ENCODE measurements at regions not wholly inside any gene's neighbourhood (a gene's known extent, or its start where the extent isn't known, plus 50 kb on each side); places are given as distances from the start of the nearest gene placed in this dataset.

DNA sequence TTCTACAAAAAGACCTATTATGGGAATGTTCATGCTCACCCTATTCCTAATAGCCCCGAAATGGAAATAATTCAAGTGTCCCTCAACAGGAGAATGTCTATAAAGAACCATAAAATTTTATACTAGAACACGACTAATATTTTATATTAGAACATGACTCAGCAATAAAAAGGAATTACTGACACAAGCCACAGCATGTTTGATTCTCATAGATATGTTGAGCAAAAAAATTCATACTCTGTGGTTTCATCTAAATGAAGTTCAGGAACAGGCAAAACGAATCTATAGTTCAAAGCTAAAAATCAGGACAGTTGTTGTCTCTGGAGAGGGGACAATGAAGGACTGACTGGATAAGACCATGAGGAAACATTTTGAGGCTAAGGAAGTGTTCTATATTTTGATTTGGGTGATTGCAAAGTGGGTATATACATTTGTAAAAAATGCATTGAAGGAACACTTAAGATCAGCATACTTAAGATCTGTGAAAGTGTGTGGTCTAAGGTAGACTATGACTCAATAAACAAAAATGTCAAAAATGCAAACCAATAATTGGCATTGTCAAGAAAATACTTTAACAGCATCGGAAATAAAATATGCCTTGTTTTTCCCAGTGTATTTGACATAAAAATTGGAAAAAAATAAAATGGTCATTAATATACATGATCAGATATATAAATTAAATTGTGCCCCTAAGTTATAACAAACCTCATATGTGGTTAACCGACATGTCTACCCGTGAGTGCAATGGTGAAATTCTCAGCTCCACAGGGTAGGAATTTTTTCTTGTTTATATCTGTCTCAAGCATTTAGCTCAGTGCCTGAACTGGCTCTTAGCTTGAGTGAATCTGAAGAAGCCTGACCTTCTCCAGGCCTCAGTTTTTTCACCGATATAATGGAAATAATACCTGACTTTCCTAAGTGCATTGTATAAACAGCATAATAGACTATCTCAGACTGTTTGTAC lies 124.9 kb upstream of the CTTNBP2 start:
- Mint-ChIP-seq H3K4me3 (ENCODE audit: unreplicated experiment) (peak overlapping the region; percentile 52), H3K9me3 (ENCODE audit: unreplicated experiment) (no peaks in the 10 kb centered on the region), H3K27me3 (ENCODE audit: insufficient read depth, unreplicated experiment) (no peaks in the 10 kb centered on the region), H3K27ac (ENCODE audit: low read depth, unreplicated experiment) (peak overlapping the region; percentile 85), H3K36me3 (ENCODE audit: insufficient read depth, unreplicated experiment) (no peaks in the 10 kb centered on the region), H3K4me1 (ENCODE audit: insufficient read depth, unreplicated experiment) (peaks cover 33% of the 10 kb centered on the region)
- intact Hi-C loops (cut with micrococcal nuclease) = loop anchor here (2.0 kb wide), 1 partner anchor 101 kb away; no protein-coding TSS in a partner anchor
- POLR2A ChIA-PET = interaction anchor here (0.6 to 1.0 kb wide), 2 partner anchors 14 to 83 kb away, joined by 3 read pairs; no protein-coding TSS in a partner anchor
- DNase-seq (ENCODE audit: unreplicated experiment) = peak; percentile 33
- no TSS peak for BruUV-seq (replicated peaks)
- TF ChIP-seq, protein P1, sequence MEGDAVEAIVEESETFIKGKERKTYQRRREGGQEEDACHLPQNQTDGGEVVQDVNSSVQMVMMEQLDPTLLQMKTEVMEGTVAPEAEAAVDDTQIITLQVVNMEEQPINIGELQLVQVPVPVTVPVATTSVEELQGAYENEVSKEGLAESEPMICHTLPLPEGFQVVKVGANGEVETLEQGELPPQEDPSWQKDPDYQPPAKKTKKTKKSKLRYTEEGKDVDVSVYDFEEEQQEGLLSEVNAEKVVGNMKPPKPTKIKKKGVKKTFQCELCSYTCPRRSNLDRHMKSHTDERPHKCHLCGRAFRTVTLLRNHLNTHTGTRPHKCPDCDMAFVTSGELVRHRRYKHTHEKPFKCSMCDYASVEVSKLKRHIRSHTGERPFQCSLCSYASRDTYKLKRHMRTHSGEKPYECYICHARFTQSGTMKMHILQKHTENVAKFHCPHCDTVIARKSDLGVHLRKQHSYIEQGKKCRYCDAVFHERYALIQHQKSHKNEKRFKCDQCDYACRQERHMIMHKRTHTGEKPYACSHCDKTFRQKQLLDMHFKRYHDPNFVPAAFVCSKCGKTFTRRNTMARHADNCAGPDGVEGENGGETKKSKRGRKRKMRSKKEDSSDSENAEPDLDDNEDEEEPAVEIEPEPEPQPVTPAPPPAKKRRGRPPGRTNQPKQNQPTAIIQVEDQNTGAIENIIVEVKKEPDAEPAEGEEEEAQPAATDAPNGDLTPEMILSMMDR (IDR thresholded peaks at IDR 0.05; ENCODE audit: unreplicated experiment) = no peak
- CTCF ChIA-PET = no interaction called here

DNA sequence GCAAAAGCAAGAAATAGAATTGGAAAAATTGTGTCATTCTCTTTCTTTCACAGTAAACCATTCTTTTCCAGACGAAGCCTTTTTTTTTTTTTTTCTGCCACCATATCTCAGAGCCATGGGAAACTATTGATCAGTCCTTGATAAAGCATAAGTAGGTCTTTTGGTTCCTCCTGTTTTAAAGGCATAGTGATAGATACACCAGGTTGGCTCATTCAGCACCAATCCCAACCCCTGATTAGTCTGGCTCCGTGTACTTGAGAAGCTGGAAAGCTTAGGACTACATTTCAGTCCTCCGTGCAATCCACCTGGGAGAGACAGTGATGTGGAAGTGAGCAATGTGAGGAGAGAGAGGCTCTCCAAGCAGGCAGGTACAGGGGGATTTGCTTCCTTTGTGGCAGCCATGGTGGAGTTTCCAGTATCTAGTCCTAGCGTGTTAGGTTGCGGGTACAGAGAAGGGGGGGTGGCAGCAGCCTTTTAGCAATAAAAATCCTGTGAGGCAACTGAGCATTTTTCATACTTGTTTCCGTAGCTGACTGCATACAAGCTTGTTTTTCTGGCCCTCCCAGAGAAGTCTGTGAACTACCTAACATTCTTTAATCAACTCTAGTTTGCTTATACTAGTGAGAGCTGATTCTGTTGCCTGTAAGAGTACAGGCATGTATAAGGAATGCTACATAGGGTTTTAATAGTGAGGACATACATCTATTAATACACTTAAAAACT lies 127.4 kb upstream of the CTTNBP2 start:
- TF ChIP-seq, protein P1 (IDR thresholded peaks at IDR 0.05; ENCODE audit: unreplicated experiment) = no peak
- intact Hi-C loops (cut with micrococcal nuclease) = no loop called here
- DNase-seq (ENCODE audit: unreplicated experiment) = no peak
- H3K9me3 Mint-ChIP-seq (ENCODE audit: unreplicated experiment) = no peaks in the 10 kb centered on the region
- ChIA-PET POLR2A (interaction anchor here (0.6 to 0.8 kb wide), 4 partner anchors 17 to 39 kb away, joined by 3 read pairs; no protein-coding TSS in a partner anchor), CTCF (no interaction called here)
- no TSS peak for BruUV-seq (replicated peaks)
- no peak overlapping the region for H3K4me3 Mint-ChIP-seq (ENCODE audit: unreplicated experiment)
- no peaks in the 10 kb centered on the region for H3K36me3 Mint-ChIP-seq (ENCODE audit: insufficient read depth, unreplicated experiment)
- H3K27me3 Mint-ChIP-seq (ENCODE audit: insufficient read depth, unreplicated experiment) = no peaks in the 10 kb centered on the region
- H3K27ac Mint-ChIP-seq (ENCODE audit: low read depth, unreplicated experiment) = no peak overlapping the region
- H3K4me1 Mint-ChIP-seq (ENCODE audit: insufficient read depth, unreplicated experiment) = peaks cover 33% of the 10 kb centered on the region

DNA sequence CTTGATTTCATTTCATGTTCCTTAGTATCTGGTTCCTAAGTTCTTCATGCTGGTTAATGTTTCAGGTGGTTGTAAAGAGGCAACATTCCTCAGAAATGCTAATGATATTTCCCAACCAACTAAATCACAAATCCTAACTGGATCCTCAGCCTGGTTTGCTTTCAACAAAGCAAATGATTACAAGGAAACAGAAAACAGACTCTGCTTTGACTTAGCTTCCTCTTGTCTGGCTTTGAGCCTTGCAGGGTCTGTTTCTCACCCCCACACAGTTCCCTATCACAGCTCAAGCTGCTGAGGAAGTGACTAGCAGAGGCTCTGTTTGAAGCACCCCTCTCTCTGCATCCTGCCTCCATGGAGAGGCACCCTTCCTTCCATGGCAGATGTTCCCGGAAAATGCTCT lies 130.2 kb upstream of the CTTNBP2 start:
- CTCF ChIA-PET = interaction anchor here (0.9 kb wide), 1 partner anchor 10 kb away, joined by 3 read pairs; no protein-coding TSS in a partner anchor
- intact Hi-C loops (cut with micrococcal nuclease) = no loop called here
- POLR2A ChIA-PET = interaction anchor here (1.7 kb wide), 1 partner anchor 77 kb away, joined by 4 read pairs; no protein-coding TSS in a partner anchor
- no peak for DNase-seq (ENCODE audit: unreplicated experiment)
- Mint-ChIP-seq H3K4me1 (ENCODE audit: insufficient read depth, unreplicated experiment) (peaks cover 10% of the 10 kb centered on the region), H3K36me3 (ENCODE audit: insufficient read depth, unreplicated experiment) (no peaks in the 10 kb centered on the region), H3K27me3 (ENCODE audit: insufficient read depth, unreplicated experiment) (no peaks in the 10 kb centered on the region), H3K27ac (ENCODE audit: low read depth, unreplicated experiment) (no peak overlapping the region), H3K4me3 (ENCODE audit: unreplicated experiment) (no peak overlapping the region), H3K9me3 (ENCODE audit: unreplicated experiment) (peaks cover 7% of the 10 kb centered on the region)
- no TSS peak for BruUV-seq (replicated peaks)
- TF ChIP-seq, protein P1 (IDR thresholded peaks at IDR 0.05; ENCODE audit: unreplicated experiment) = no peak

DNA sequence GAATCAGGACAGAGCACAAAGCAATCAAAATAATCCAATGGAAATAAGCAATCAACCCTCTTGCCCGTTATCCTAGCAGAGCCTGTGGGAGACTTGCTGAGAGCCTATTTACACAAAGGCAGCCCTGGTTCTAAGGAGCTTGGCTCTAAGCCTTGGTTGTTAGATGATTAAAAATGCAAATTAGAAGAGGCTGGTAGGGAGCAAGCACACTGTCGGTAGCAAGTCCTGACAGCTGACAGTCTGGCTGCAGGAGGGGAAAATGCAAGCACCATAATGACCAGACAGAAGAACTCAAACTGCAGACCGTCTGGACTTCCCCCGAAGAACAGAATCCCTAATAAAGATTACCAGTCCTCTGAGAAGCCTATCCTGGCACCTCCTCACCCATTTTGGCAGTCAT lies 131.8 kb upstream of the CTTNBP2 start:
- Mint-ChIP-seq H3K27ac (ENCODE audit: low read depth, unreplicated experiment) (no peak overlapping the region), H3K27me3 (ENCODE audit: insufficient read depth, unreplicated experiment) (no peaks in the 10 kb centered on the region), H3K36me3 (ENCODE audit: insufficient read depth, unreplicated experiment) (no peaks in the 10 kb centered on the region), H3K4me3 (ENCODE audit: unreplicated experiment) (no peak overlapping the region), H3K9me3 (ENCODE audit: unreplicated experiment) (peaks cover 7% of the 10 kb centered on the region), H3K4me1 (ENCODE audit: insufficient read depth, unreplicated experiment) (no peaks in the 10 kb centered on the region)
- no peak for DNase-seq (ENCODE audit: unreplicated experiment)
- CTCF ChIA-PET = interaction anchor here (0.5 kb wide), 1 partner anchor 628 kb away, joined by 7 read pairs; no protein-coding TSS in a partner anchor
- POLR2A ChIA-PET = no interaction called here
- BruUV-seq (replicated peaks) = no TSS peak
- TF ChIP-seq, protein P1 (IDR thresholded peaks at IDR 0.05; ENCODE audit: unreplicated experiment) = no peak
- intact Hi-C loops (cut with micrococcal nuclease) = no loop called here

Measured in MCF 10A (cell line).